NCI-H748 (cell line): ENCODE measurements at regions not wholly inside any gene's neighbourhood (a gene's known extent, or its start where the extent isn't known, plus 50 kb on each side); places are given as distances from the start of the nearest gene placed in this dataset.

Experiments
- DNase-seq: peaks from one replicate; lab custom pipeline; 2025; ENCODE audit not compliant: unreplicated experiment; lab: John Stamatoyannopoulos, UW

GRCh38 chr2:158904627-158905177 is 63.7 kb upstream of the TANC1 start:
- DNase-seq = no peak

- DNase-seq = no peak
Observed at GRCh38 chr2:158905341-158905740, 63.1 kb upstream of the TANC1 start.

- DNase-seq = no peak
Observed at GRCh38 chr2:158905784-158906183, 62.7 kb upstream of the TANC1 start.

GRCh38 chr2:158907926-158908456 is 60.4 kb upstream of the TANC1 start:
- no peak for DNase-seq

GRCh38 chr2:158912112-158912511 is 56.3 kb upstream of the TANC1 start:
- DNase-seq = no peak

GRCh38 chr2:158912765-158913164 is 55.7 kb upstream of the TANC1 start:
- no peak for DNase-seq

- DNase-seq = no peak
Observed at GRCh38 chr2:158914066-158914465, 54.4 kb upstream of the TANC1 start.

GRCh38 chr2:158914731-158915130 is 53.7 kb upstream of the TANC1 start:
- no peak for DNase-seq

- DNase-seq = no peak
Observed at GRCh38 chr2:158917121-158917520, 51.3 kb upstream of the TANC1 start.

GRCh38 chr2:158918452-158918851 is 50.0 kb upstream of the TANC1 start:
- no peak for DNase-seq
